ENCODE measurements at regions not wholly inside any gene's neighbourhood (a gene's known extent, or its start where the extent isn't known, plus 50 kb on each side); places are given as distances from the start of the nearest gene placed in this dataset.
"Not testable (repeated sequence)": the region's sequence is repeated elsewhere in the genome, so short reads cannot be mapped to it uniquely, and the experiment has no call there.

DNA sequence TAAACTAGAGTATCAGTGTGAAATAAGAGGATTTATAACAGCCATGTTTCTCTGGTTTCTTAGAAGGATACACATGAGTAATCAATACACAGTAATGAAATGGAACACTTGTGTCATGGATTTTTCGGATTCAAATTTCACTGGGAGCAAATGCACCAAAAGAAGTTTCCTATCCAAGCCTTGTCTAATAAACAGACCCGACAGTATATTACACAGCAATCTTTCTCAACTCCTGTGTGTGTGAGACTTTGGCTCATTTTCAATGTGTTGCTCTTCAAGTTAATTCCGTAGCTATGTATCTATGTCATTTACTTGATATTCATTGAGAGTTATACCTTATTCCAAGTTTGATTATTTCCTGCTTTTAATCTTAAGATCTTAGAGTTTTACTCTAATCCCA, 930.2 kb downstream of the MAT2B start:
- no peak for DNase-seq

DNA sequence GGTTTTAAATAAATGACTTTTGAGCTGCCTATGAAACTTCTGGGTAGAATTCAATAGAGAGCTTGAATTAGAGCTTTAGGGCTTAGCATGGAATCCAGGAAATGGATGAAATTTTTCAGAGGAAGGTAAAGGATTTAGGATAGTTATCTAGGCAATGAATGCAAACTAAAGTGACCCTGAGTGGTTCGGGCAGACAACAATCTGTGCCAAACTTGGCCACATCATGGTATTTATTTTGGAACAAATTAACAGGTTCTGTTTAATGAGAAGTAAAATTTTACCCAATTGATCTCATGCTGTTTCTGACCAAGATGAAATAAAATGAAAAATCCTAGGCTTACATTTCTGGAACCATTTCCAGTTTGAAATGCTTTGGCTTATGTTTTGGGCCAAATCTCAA, 934.4 kb downstream of the MAT2B start:
- DNase-seq, result no peak

DNA sequence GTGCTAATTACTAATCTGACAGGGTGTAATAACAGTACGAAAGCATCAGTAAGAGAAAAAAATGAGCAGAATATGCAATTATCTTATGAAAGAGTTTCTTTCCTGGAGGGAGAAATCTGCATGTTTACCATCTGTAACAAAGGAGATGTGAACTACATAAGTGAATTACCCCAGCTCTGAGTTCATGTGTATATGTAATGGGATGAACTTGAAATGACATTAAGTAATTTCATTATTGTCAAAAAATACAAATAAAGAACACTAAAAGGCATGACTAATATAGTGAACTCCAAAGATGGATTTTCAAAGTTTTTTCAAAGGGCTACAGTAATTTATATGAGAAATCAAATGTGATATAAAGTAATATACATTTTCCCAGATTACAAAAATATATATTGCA, 944.0 kb downstream of the MAT2B start:
- no peak for DNase-seq

DNA sequence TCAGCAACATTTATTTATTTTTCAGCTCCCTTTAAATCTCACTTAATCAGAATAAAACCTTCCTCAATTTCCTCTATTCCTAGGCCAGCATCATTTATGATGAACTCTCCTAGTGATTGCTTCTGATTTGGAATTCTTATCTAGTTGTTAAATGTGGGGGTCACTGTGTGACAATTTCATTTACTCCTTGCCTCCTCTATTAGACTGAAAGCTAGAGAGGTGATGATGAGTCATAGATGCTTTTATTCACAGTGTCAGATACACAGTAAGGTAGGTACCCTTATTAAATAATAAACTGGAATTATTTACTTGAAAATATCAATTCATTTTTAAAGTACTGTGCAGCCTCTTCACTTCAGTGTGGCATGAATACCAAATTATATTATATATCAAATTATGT, 960.6 kb downstream of the MAT2B start:
- no peak for DNase-seq

DNA sequence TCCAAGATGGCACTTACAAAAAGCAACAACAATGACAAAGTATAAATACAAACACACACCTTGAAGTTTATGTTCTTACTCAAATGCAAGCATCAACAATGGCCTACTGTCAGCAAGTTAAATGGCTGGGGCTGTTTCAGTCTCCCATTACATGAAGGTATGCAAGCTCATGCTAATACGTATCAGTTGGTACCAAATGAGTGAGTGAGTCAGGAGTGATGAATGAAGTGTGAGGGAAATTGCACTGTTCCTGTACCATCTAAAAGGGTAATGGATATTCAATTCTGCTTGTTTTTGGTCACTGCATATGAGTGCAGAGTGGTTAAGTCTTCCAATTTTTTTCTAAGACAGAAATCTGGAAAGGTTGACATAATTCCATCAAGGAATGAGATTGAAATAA, 964.9 kb downstream of the MAT2B start:
- no peak for DNase-seq

DNA sequence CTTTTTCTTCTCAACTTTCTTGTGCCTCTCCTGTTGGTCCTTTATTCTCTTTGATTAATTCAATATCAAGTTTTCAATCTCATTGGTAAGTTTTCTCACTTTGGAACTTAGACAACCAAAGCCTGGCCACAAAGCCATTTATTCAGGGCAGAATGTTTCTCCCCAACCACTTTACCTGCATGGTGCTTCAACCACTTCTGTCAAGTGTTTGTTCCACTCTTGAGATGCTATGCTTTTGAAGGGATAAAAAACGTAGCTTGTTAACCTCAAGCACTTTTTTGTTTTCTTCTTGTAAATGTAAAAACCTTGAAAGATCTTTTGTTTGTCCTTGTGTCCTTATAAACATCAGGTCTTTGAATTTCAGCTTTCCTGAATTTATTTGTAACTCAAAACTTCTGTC, 966.7 kb downstream of the MAT2B start:
- DNase-seq, result no peak

DNA sequence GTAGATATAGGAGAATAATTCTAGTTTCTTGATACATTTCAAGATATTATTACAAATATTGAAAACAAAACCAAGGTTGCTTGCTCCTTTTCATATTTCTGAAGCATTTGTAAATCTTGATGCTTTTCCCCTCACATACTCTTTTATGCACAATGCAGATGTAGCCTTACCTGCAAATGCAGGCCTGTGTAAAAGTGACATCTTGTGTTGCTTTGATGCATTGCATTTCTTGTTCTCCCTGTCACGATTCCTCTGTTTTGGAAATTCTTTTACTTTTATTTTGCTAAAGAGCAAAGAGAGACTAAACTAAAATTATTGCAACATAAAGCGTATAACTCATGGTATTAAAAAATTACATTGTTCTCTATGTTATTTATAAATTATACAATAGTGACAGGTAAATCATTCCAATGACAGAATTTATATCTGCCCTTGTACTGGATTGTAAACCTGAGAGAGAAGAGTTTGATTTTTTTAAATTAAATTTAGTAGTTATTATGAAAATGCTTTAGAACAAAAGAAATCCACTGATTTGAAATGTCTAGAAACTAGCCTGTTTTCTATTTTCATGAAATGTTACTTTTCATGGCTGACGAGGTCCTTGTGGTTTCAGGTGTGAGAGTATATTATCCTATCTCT, 970.0 kb downstream of the MAT2B start:
- DNase-seq, result no peak

DNA sequence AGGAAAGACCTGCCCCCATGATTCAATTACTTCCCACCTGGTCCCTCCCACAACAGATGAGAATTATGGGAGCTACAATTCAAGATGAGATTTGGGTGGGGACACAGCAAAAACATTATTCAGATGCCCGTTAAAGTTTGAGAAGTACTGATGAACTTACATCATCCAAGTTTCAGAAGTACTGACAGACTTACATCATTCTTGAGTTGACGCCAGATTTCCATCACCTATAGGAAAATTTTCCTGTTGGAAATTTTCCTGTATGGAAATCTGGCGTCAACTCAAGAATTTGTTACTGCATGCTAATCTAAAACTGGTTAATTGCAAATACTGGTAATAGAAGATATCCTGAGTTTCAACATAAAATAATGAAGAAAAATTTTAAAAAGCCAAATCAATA, 975.9 kb downstream of the MAT2B start:
- no peak for DNase-seq

DNA sequence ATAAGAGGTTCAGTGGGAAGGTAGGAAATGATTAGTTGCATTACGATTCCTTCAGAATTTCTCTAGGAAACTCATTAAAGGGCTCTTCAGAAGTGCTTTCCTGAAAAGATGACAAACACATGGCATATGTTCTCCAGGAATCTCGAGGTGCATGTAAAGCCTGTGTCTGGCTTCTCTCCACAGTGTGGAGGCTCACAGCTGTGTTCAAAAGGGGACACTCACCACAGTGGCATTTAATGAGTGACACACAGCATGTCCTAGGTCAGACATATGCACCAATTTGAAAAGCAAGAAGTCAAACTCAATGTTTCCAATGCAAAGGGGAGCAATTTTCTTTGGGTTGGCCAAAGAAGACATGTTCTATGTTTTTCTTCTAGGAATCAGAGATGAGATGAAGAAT, 976.9 kb downstream of the MAT2B start:
- DNase-seq, result no peak

DNA sequence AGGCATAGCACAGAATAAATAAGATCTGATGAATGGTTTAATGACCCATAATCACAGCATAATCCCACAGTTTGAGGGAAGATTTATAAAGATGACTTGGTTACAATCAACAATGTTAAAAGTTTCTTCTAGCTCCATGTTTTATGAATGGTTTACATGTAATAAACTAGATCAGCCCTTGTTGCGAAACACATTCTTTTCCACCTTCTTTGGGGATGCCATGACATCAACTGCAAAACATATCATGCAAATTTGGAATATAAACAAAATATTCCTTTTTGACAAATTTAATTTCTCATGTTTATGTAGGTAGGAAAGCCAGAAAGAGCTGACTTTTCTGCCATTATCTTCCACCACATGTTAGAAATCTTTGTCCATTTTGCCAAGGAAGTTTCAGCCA, 979.5 kb downstream of the MAT2B start:
- no peak for DNase-seq

DNA sequence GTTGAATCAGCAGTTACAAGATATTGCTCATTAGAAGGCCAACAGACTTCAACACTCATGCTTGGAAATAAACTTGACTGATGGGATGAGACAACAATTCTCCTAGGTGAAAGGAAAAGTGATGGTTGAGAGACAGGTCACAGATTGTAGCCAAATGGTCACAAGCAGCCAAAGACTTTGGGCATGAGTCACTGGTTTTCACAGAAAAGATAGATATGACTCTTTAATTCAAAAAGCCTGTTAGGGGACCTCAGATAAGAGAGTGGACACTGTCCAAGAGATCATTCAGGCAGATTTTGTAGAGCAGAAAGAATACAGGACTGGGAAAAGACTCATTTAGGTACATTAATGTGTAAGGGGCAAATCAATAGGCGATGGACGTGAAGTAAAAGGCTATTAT, 982.5 kb downstream of the MAT2B start:
- DNase-seq, result no peak

DNA sequence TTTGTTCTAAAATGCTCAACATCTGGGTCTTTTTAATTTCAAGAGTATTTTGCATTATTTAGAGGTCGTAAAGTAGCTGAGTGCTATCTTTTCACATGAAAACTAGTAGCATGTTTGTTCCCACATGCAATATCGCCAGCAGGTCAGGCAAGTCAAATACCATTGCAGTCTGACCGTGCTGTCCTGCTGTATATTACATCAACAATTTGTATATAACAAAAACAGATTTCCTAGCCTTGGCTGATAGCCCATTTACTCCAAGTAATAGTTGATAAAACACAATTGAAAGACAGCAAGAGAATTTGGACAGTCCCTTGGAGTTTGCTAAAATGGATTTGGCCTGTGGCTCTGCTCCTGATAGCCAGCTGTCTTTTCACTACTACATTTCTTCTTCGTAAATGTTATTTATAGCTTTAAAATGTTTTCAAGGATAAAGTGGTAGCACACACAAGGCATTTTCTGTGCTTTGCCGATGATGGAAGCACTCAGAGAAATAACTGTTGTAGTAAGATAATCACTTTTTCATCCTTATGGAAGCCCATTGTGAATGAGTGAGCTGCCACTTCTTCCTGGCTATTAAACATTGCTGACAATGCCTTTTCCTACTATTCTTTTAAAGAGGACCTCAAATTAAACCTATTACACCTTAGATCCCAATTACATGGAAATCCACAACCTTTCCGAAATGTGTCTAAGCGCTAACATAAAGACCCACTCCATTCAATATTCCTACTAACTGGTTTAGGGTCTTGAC, 992.1 kb downstream of the MAT2B start:
- DNase-seq, result no peak

DNA sequence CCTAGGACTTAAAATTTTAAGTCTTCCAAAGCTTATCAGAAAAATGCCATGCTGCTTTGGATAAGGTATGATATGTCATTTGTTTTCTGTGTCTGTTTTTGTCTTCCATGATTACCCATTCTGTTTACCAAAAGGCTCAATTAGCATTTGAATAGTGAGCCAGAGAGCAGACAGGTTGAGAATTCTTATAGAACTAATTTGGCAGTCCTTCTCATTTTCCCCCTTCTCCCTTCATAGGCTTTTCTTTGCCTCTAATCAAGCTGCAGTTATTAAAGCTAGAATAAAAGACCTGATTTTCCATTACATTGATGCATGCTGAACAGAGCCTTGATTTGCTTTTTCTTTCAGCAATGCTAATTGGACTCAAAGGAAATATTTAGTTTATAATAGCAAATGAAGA, 993.0 kb downstream of the MAT2B start:
- DNase-seq, result no peak

DNA sequence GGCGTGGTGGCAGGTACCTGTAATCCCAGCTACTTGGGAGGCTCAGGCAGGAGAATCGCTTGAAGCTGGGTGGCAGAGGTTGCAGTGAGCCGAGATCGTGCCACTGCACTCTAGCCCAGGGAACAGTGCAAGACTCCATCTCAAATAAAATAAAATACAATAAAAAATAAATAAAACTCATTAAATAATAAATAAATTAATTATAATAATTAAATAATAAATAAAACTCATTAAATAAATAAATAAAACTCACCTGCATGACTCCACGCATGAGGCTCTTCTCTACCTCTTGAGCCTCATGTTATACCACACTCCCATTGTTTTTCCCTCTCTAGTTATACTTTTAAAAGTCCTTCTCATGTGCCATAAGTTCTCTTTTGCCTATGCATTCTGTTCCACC, 995.4 kb downstream of the MAT2B start:
- no peak for DNase-seq

DNA sequence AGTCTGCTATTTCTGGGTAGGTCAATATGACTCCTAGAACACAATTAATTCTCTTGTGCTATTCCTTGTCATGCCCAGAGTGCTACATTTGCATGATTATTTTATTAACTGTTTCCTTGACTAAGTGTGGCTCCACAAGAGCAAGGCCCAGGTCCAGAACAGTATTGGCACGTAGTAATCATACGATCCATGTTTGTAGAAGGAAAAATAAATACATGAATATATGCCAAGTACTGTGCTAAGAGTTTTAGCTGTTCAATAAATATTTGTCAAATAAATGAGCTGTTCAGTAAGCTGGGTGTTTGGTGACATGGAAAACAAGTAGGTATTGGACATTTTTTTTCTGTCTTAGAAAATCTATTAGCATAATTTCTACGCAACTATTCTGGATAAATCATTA, 995.9 kb downstream of the MAT2B start:
- no peak for DNase-seq

DNA sequence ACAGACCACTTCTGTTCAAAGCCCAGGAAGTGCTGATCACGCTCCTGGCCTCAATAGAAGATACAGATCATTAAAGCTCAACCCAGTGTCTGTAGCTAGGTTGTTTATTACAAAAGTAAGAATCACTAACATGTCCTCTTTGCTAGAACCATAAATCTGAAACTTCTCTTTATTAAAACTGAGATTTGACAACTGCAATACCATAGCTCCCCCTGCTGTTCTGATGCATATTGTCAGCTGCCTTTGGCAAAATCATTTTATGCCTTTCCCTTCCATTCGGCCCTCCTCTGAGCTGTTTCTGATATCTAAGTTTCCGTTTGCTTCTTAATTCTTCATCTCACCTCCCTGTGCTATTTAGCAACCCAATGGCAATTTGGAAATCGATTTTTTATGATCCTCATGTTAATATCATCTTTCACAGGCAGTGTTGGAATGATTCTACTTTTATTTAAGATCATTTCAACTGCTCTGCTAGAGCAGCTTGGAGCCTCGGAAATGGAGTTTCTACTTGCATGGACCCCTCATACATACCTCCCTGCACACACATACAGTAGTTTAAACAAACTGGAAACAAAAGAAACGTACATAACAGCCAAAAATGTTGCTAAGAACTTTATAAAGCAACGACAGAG, 998.8 kb downstream of the MAT2B start:
- no peak for DNase-seq

DNA sequence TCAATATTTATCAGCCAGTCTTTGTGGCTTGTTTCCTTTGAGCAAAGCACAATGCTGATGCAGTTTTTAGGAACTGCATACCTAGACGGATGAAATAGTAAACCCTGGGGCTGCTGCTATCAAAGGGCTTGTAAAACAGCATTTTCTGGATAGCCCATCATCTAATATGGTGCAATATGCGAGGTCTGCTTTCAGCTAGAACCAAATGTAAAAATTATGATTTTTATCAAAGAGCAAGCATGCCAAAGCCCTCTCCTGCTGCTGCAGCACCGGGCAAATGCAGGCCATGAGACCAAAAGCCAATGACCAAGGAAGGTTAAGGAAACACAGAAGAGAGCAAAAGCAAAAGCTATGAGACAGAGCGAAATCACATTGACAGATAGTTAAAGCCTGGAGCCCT, 1000.4 kb downstream of the MAT2B start:
- DNase-seq, result no peak

DNA sequence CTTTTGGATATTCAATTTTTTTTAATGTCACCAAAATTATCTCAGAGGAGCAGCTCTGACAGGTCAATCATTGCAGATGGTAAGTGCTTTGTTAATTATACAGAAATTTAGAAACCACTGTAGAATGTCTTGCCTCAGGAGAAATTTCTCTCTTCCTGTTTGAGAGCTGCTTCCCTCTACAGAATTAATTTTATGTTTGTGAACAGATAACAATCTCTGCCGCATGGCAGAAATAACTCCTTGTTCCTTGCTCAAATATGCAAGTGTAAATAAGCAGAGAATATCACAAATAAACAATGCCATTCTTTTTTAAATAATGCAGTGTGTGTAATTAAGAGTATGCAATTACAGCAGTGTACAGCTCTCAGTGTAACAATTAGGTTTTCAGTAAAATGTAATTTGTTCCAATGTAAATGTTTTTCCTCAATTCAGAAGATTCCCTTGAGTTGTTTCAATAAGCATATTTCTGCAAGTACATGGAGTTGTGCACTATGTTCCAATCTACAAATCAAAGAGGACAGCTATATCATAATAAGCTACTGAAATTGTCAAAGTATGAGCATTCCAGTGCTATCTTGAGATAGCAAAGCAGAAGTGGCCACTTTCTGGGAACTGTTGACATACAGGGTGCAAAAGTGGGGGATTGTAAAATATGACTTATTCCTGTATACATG, 1012.8 kb downstream of the MAT2B start:
- no peak for DNase-seq

DNA sequence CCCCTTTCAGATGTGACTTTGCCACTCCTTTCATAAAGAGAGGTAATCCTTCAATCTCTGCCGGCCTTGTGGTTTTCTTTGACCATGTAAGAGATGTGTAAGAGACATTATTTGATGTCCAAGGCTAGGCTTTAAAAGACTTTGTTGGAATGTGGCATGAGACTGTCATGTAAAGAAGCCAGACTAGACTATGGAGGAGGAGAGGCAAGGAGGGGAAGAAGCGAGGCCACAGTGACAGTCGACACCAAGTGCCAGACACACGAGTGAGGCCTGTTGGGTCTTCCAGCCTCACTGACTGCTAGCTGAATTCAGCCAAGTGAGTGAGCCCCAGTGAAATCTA, 1013.3 kb downstream of the MAT2B start:
- DNase-seq, result no peak

DNA sequence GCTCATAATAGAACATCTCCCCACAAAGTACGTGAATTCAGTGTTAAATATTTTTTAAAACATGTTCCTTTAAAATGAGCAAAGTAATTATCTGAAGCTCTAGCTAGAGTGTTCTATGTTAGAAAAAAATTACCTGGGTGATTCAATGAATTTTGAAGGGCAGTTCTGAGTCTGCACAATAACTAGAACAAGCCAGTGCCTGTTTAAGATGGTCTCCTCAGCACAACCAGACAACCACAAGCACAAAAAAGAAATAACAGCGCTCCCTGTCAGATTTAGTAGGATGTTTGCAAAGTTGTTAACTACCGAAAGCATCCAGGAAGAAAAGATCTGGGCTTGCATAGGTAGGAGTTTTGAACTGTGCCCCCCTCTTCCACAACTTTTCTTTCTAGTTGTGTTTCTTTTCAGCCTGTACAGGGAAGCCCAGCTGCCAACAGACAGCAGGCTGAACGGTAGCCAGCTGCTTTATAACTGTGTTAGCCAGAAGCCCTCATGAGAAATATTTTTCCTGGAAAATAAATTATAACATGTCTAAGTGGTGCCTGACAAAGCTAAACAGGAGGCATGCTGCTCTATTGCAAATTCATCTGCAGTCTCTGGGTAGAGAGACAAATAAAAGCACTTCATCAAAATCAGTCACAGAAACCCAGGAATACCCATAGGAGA, 1026.9 kb downstream of the MAT2B start:
- DNase-seq, result no peak

DNA sequence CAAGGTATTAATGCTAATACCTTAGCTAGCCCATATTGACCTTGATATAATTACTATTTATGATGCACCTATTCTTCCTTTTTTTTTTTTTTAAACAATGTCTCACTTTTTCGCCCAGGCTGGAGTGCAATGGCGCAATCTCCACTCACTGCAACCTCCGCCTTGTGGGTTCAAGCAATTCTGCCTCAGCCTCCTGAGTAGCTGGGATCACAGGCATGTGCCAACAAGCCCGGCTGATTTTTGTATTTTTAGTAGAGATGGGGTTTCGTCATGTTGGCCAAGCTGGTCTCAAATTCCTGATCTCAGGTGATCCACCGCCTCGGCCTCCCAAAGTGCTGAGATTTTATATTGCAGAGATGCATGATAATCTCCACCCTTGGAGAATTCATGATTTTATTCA, 1028.0 kb downstream of the MAT2B start:
- not testable (repeated sequence) for DNase-seq

DNA sequence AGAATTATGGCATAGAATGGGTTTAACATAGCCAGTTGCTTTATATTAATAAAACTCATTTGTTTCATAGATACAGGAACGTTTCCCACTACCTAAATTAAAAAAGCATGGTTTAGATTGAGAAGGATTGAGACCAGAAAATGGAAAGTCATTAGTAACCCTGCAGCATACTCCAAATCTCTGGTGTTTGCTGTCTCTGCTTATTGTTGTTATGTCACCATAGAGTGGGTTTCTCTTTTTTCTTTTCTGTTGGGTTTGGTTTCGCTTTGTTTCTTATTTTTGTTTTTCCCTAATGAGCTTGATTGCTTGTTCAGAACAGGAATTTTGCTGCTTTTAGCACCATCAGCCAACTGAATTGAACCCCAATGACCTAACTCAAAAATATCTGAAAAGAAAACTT, 1034.8 kb downstream of the MAT2B start:
- DNase-seq, result no peak

DNA sequence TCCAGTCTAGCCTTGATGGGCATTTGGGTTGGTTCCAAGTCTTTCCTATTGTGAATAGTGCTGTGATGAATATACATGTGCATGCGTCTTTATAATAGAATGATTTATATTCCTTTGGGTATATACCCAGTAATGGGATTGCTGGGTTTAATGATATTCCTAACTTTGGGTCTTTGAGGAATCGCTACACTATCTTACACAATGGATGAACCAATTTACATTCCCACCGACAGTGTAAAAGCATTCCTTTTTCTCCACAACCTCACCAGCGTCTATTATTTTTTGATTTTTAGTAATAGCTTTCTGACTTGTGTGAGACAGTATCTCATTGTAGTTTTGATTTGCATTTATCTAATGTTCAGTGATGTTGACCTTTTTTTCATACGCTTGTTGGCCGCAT, 1040.1 kb downstream of the MAT2B start:
- DNase-seq, result no peak

DNA sequence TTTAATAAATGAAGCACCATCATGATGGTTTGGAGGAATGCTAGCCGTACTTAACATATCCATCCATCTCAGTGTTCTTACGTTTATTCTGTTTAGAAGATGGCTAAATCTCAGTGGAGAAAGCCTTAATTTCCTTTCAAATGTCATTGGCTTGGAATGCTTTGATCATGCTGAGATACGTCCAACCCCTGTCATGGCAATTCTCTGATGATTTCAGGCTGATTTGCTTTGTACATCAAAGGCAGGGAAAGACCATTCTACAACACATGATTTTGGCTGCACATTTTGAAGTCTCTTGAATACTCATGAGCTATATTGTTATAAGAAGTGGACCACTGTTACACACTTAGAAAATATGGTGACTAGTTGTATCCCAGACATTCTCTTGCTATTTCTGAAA, 1048.4 kb downstream of the MAT2B start:
- no peak for DNase-seq
